NCI-H1694 (cell line): ENCODE measurements at regions not wholly inside any gene's neighbourhood (a gene's known extent, or its start where the extent isn't known, plus 50 kb on each side); places are given as distances from the start of the nearest gene placed in this dataset.
"Not testable (repeated sequence)": the region's sequence is repeated elsewhere in the genome, so short reads cannot be mapped to it uniquely, and the experiment has no call there.

Experiments used
- DNase-seq: peaks from one replicate; lab custom pipeline; 2025; lab: John Stamatoyannopoulos, UW

GRCh38 chr18:30163573-30163972 is 879.0 kb downstream of the DSC3 start:
- DNase-seq: no peak

GRCh38 chr18:30160124-30160523 is 882.4 kb downstream of the DSC3 start:
- no peak for DNase-seq

- no peak for DNase-seq
These were observed 891.8 kb downstream of the DSC3 start for GRCh38 chr18:30150586-30151250.

GRCh38 chr18:30149585-30149984 is 893.0 kb downstream of the DSC3 start:
- DNase-seq: no peak

- no peak for DNase-seq
These were observed 899.7 kb downstream of the DSC3 start for GRCh38 chr18:30142870-30143269.

- DNase-seq: no peak
These were observed 900.3 kb downstream of the DSC3 start for GRCh38 chr18:30142248-30142647.

- not testable (repeated sequence) for DNase-seq
These were observed 901.0 kb downstream of the DSC3 start for GRCh38 chr18:30141506-30141905.

- no peak for DNase-seq
These were observed 902.8 kb downstream of the DSC3 start for GRCh38 chr18:30139631-30140287.

GRCh38 chr18:30135938-30136337 is 906.6 kb downstream of the DSC3 start:
- DNase-seq: no peak

GRCh38 chr18:30134020-30134419 is 908.5 kb downstream of the DSC3 start:
- DNase-seq: no peak

- DNase-seq: no peak
These were observed 909.6 kb downstream of the DSC3 start for GRCh38 chr18:30132959-30133358.

- DNase-seq: no peak
These were observed 921.1 kb downstream of the DSC3 start for GRCh38 chr18:30121397-30121796.

- DNase-seq: no peak
These were observed 929.1 kb downstream of the DSC3 start for GRCh38 chr18:30113454-30113853.

GRCh38 chr18:30106356-30106755 is 936.2 kb downstream of the DSC3 start:
- DNase-seq: no peak

GRCh38 chr18:30103881-30104280 is 938.7 kb downstream of the DSC3 start:
- DNase-seq: no peak

GRCh38 chr18:30096796-30097195 is 945.7 kb downstream of the DSC3 start:
- DNase-seq: no peak

GRCh38 chr18:30094556-30094955 is 948.0 kb downstream of the DSC3 start:
- no peak for DNase-seq

- no peak for DNase-seq
These were observed 949.2 kb downstream of the DSC3 start for GRCh38 chr18:30093376-30093775.

GRCh38 chr18:30088238-30089015 is 954.1 kb downstream of the DSC3 start:
- DNase-seq: no peak

- no peak for DNase-seq
These were observed 956.2 kb downstream of the DSC3 start for GRCh38 chr18:30086351-30086750.

- no peak for DNase-seq
These were observed 961.4 kb downstream of the DSC3 start for GRCh38 chr18:30081122-30081521.

- no peak for DNase-seq
These were observed 969.7 kb downstream of the DSC3 start for GRCh38 chr18:30072609-30073385.
